ENCODE measurements at regions not wholly inside any gene's neighbourhood (a gene's known extent, or its start where the extent isn't known, plus 50 kb on each side); places are given as distances from the start of the nearest gene placed in this dataset.

GRCh38 chr3:176090727-176091126 lies 1106.6 kb downstream of the TBL1XR1 start:
- no peak for TF ChIP-seq CTCF (conservative IDR thresholded peaks at IDR 0.05)
- TF ChIP-seq EZH2 (IDR thresholded peaks at IDR 0.05; ENCODE audit: low read depth) = no peak

Measured in PC-9 (cell line).